Astrocyte (in vitro differentiated cells and primary cell): ENCODE measurements at regions not wholly inside any gene's neighbourhood (a gene's known extent, or its start where the extent isn't known, plus 50 kb on each side); places are given as distances from the start of the nearest gene placed in this dataset.

Experiments used
- DNase-seq: peaks from one replicate; pipeline ENCODE4 v3.0.0-alpha.2; 2010; ENCODE audit warnings: low read depth
- FAIRE-seq: peaks from 2 replicates; lab custom pipeline; 2011; peaks lifted over from hg19 to GRCh38; lab: Jason Lieb, UNC
- H2AFZ ChIP-seq: 2 replicates; pipeline ENCODE4 v1.6.0; 2012; ENCODE audit warnings: low read depth, low read length, inconsistent platforms
- H3K27ac ChIP-seq: 2 replicates; pipeline ENCODE4 v1.5.1; 2011; ENCODE audit warnings: low read depth, low read length, inconsistent platforms
- H3K27me3 ChIP-seq: 2 replicates; pipeline ENCODE4 v1.6.0; 2011; ENCODE audit warnings: low read length, inconsistent platforms; ENCODE audit not compliant: insufficient read depth
- H3K36me3 ChIP-seq: 2 replicates; pipeline ENCODE4 v1.5.1; 2011; ENCODE audit warnings: low read length, inconsistent platforms; ENCODE audit not compliant: insufficient read depth
- H3K4me1 ChIP-seq: 2 replicates; pipeline ENCODE4 v1.5.1; 2011; ENCODE audit warnings: low read length, inconsistent platforms; ENCODE audit not compliant: insufficient read depth
- H3K4me2 ChIP-seq: 2 replicates; pipeline ENCODE4 v1.6.0; 2012; ENCODE audit warnings: low read length, inconsistent platforms
- H3K4me3 ChIP-seq: 2 replicates; pipeline ENCODE4 v1.5.1; 2011; ENCODE audit warnings: low read depth, mild to moderate bottlenecking, low read length, inconsistent platforms; ENCODE audit not compliant: insufficient read depth
- H3K79me2 ChIP-seq: 2 replicates; pipeline ENCODE4 v1.6.0; 2012; ENCODE audit warnings: mild to moderate bottlenecking, low read length, inconsistent platforms; ENCODE audit not compliant: insufficient read depth
- H3K9ac ChIP-seq: 2 replicates; pipeline ENCODE4 v1.6.0; 2012; ENCODE audit warnings: mild to moderate bottlenecking, low read length, inconsistent platforms
- H3K9me3 ChIP-seq: 2 replicates; pipeline ENCODE4 v1.5.1; 2012; ENCODE audit warnings: low read depth, mild to moderate bottlenecking, low read length, inconsistent platforms; ENCODE audit not compliant: insufficient read depth
- H4K20me1 ChIP-seq: 2 replicates; pipeline ENCODE4 v1.6.0; 2012; ENCODE audit warnings: low read length, inconsistent platforms; ENCODE audit not compliant: insufficient read depth
- H3K27ac Mint-ChIP-seq: one replicate; pipeline ENCODE4 v1.8.0; 2021; ENCODE audit warnings: mild to moderate bottlenecking, mixed read lengths; ENCODE audit not compliant: unreplicated experiment
- H3K27me3 Mint-ChIP-seq: one replicate; pipeline ENCODE4 v1.8.0; 2021; ENCODE audit warnings: low read depth, mixed read lengths; ENCODE audit not compliant: unreplicated experiment
- H3K36me3 Mint-ChIP-seq: one replicate; pipeline ENCODE4 v1.8.0; 2021; ENCODE audit warnings: low read depth, mixed read lengths; ENCODE audit not compliant: unreplicated experiment
- H3K4me1 Mint-ChIP-seq: one replicate; pipeline ENCODE4 v1.8.0; 2021; ENCODE audit warnings: low read depth, mixed read lengths; ENCODE audit not compliant: unreplicated experiment
- H3K4me3 Mint-ChIP-seq: one replicate; pipeline ENCODE4 v1.8.0; 2021; ENCODE audit warnings: mild to moderate bottlenecking, moderate library complexity, mixed read lengths; ENCODE audit not compliant: unreplicated experiment
- H3K9me3 Mint-ChIP-seq: one replicate; pipeline ENCODE4 v1.8.0; 2021; ENCODE audit warnings: mild to moderate bottlenecking, mixed read lengths; ENCODE audit not compliant: unreplicated experiment
- EZH2 ChIP-seq: IDR thresholded peaks from 2 replicates; pipeline ENCODE4 v1.6.1; 2012; ENCODE audit warnings: mild to moderate bottlenecking, low read length, inconsistent platforms; ENCODE audit not compliant: insufficient read depth
- TF ChIP-seq, protein P1 (sequence below): IDR thresholded peaks from 2 replicates; pipeline ENCODE4 v1.5.1; 2011; ENCODE audit warnings: low read depth, mild to moderate bottlenecking, inconsistent platforms, low read length, moderate library complexity; ENCODE audit not compliant: insufficient read depth

DNA sequence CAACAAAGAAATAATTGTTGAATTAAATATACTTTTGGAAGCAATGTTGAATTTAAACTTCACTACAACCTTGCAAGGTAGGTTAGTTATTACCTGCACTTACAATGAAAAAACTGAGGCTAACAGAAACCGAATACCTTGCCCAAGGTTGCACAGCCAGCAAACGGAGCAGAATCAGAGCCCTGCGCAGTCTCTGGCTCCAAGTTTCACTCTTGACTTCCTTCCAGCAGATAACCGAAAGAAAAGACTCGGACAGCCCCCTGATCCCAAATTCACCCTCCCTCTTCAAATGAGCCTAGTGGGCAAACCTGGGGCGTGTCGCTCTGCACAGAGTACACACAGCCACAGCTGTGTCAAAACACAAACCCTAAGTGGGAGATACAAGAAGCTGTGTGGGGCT is 72.1 kb upstream of the FOXQ1 start:
- no peaks in the 10 kb centered on the region for H3K9me3 Mint-ChIP-seq
- DNase-seq = no peak

GRCh38 chr6:1238040-1238439 is 73.9 kb upstream of the FOXQ1 start:
- Mint-ChIP-seq H3K36me3 (peaks cover 2% of the 10 kb centered on the region), H3K4me3 (no peak overlapping the region), H3K27me3 (peaks cover 41% of the 10 kb centered on the region), H3K9me3 (peaks cover 3% of the 10 kb centered on the region), H3K27ac (no peak overlapping the region), H3K4me1 (peaks cover 6% of the 10 kb centered on the region)
- H2AFZ ChIP-seq = no peak overlapping the region
- no peaks in the 10 kb centered on the region for H3K27me3 ChIP-seq
- no peak for FAIRE-seq
- no peaks in the 10 kb centered on the region for H3K4me1 ChIP-seq
- no peak for TF ChIP-seq EZH2
- TF ChIP-seq, protein P1, sequence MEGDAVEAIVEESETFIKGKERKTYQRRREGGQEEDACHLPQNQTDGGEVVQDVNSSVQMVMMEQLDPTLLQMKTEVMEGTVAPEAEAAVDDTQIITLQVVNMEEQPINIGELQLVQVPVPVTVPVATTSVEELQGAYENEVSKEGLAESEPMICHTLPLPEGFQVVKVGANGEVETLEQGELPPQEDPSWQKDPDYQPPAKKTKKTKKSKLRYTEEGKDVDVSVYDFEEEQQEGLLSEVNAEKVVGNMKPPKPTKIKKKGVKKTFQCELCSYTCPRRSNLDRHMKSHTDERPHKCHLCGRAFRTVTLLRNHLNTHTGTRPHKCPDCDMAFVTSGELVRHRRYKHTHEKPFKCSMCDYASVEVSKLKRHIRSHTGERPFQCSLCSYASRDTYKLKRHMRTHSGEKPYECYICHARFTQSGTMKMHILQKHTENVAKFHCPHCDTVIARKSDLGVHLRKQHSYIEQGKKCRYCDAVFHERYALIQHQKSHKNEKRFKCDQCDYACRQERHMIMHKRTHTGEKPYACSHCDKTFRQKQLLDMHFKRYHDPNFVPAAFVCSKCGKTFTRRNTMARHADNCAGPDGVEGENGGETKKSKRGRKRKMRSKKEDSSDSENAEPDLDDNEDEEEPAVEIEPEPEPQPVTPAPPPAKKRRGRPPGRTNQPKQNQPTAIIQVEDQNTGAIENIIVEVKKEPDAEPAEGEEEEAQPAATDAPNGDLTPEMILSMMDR = no peak
- H3K4me3 ChIP-seq = no peak overlapping the region
- H3K79me2 ChIP-seq = no peaks in the 10 kb centered on the region
- H3K4me2 ChIP-seq = no peak overlapping the region
- no peak overlapping the region for H3K9ac ChIP-seq
- DNase-seq = no peak
- H3K36me3 ChIP-seq = no peaks in the 10 kb centered on the region
- H3K9me3 ChIP-seq = no peaks in the 10 kb centered on the region
- H4K20me1 ChIP-seq = no peaks in the 10 kb centered on the region
- no peak overlapping the region for H3K27ac ChIP-seq

More for the DNA sequence above, 72.1 kb upstream of the FOXQ1 start:
- no peaks in the 10 kb centered on the region for H3K9me3 ChIP-seq
- Mint-ChIP-seq H3K27me3 (peaks cover 39% of the 10 kb centered on the region), H3K4me3 (no peak overlapping the region), H3K36me3 (peaks cover 2% of the 10 kb centered on the region), H3K27ac (no peak overlapping the region), H3K4me1 (peaks cover 6% of the 10 kb centered on the region)
- H3K27ac ChIP-seq = no peak overlapping the region
- H3K27me3 ChIP-seq = no peaks in the 10 kb centered on the region
- H3K79me2 ChIP-seq = no peaks in the 10 kb centered on the region
- FAIRE-seq = no peak
- no peak for TF ChIP-seq EZH2
- TF ChIP-seq, protein P1 = no peak
- H2AFZ ChIP-seq = no peak overlapping the region
- H3K36me3 ChIP-seq = no peaks in the 10 kb centered on the region
- no peaks in the 10 kb centered on the region for H3K4me1 ChIP-seq
- no peak overlapping the region for H3K4me3 ChIP-seq
- H4K20me1 ChIP-seq = no peaks in the 10 kb centered on the region
- no peak overlapping the region for H3K9ac ChIP-seq
- no peak overlapping the region for H3K4me2 ChIP-seq

- H3K36me3 Mint-ChIP-seq = peaks cover 2% of the 10 kb centered on the region
- FAIRE-seq (no peak), DNase-seq (no peak)
- Histone ChIP-seq H3K9ac (no peak overlapping the region), H4K20me1 (no peaks in the 10 kb centered on the region), H3K4me1 (no peaks in the 10 kb centered on the region), H3K79me2 (no peaks in the 10 kb centered on the region), H3K27ac (no peak overlapping the region), H3K9me3 (no peaks in the 10 kb centered on the region), H3K4me3 (no peak overlapping the region), H3K36me3 (no peaks in the 10 kb centered on the region), H2AFZ (no peak overlapping the region), H3K27me3 (no peaks in the 10 kb centered on the region), H3K4me2 (no peak overlapping the region)
- no peak overlapping the region for H3K27ac Mint-ChIP-seq
- TF ChIP-seq, protein P1 = no peak
- TF ChIP-seq EZH2 = no peak
- H3K4me1 Mint-ChIP-seq = peaks cover 5% of the 10 kb centered on the region
- H3K9me3 Mint-ChIP-seq = peaks cover 3% of the 10 kb centered on the region
- no peak overlapping the region for H3K4me3 Mint-ChIP-seq
- H3K27me3 Mint-ChIP-seq = peaks cover 45% of the 10 kb centered on the region
Measured at GRCh38 chr6:1237636-1238035, 74.3 kb upstream of the FOXQ1 start.
